Mesendoderm (in vitro differentiated cells): ENCODE measurements at regions not wholly inside any gene's neighbourhood (a gene's known extent, or its start where the extent isn't known, plus 50 kb on each side); places are given as distances from the start of the nearest gene placed in this dataset.

Experiments
- DNase-seq: peaks from one replicate; pipeline ENCODE4 v3.0.0; 2013
- H2AK5ac ChIP-seq: 2 replicates; pipeline ENCODE4 v1.6.1; 2013; ENCODE audit warnings: low read length, inconsistent platforms
- H2BK120ac ChIP-seq: 2 replicates; pipeline ENCODE4 v1.6.1; 2013; ENCODE audit warnings: low read depth, mild to moderate bottlenecking, low read length, moderate library complexity, mixed read lengths
- H2BK15ac ChIP-seq: replicated peaks from 2 replicates; pipeline ENCODE4 v1.6.1; 2013; ENCODE audit warnings: low read depth, mild to moderate bottlenecking, moderate library complexity
- H2BK5ac ChIP-seq: 2 replicates; pipeline ENCODE4 v1.6.1; 2013; ENCODE audit warnings: low read length, inconsistent platforms
- H3K18ac ChIP-seq: 2 replicates; pipeline ENCODE4 v1.6.1; 2013; ENCODE audit warnings: mild to moderate bottlenecking, low read length, mixed read lengths
- H3K23ac ChIP-seq: one replicate; pipeline ENCODE4 v1.6.1; 2013; ENCODE audit warnings: low read length
- H3K27ac ChIP-seq: 2 replicates; pipeline ENCODE4 v1.5.1; 2013; ENCODE audit warnings: low read depth, mild to moderate bottlenecking, inconsistent platforms, low read length, moderate library complexity
- H3K27me3 ChIP-seq: 2 replicates; pipeline ENCODE4 v1.6.1; 2013; ENCODE audit warnings: low read length, control low read depth, mild to moderate bottlenecking, inconsistent platforms; ENCODE audit not compliant: insufficient read depth, poor library complexity
- H3K36me3 ChIP-seq: 2 replicates; pipeline ENCODE4 v1.6.1; 2013; ENCODE audit warnings: low read length, inconsistent platforms; ENCODE audit not compliant: control insufficient read depth, insufficient read depth
- H3K4ac ChIP-seq: one replicate; pipeline ENCODE4 v1.6.1; 2013; ENCODE audit warnings: low read depth, mild to moderate bottlenecking, low read length, moderate library complexity
- H3K4me1 ChIP-seq: 2 replicates; pipeline ENCODE4 v1.6.1; 2013; ENCODE audit warnings: low read depth, low read length, inconsistent platforms; ENCODE audit not compliant: control insufficient read depth
- H3K4me2 ChIP-seq: 2 replicates; pipeline ENCODE4 v1.6.1; 2013; ENCODE audit warnings: low read length
- H3K4me3 ChIP-seq: 2 replicates; pipeline ENCODE4 v1.5.1; 2013; ENCODE audit warnings: mild to moderate bottlenecking, low read length
- H3K56ac ChIP-seq: one replicate; pipeline ENCODE4 v1.6.1; 2013; ENCODE audit warnings: low read length
- H3K79me1 ChIP-seq: 2 replicates; pipeline ENCODE4 v1.6.1; 2013; ENCODE audit warnings: low read length, inconsistent platforms
- H3K79me2 ChIP-seq: 2 replicates; pipeline ENCODE4 v1.6.1; 2013; ENCODE audit warnings: mild to moderate bottlenecking, low read length; ENCODE audit not compliant: control insufficient read depth, insufficient read depth
- H3K9ac ChIP-seq: 2 replicates; pipeline ENCODE4 v1.6.1; 2013; ENCODE audit warnings: low read length, inconsistent platforms
- H4K5ac ChIP-seq: one replicate; pipeline ENCODE4 v1.6.1; 2013; ENCODE audit warnings: low read length
- H4K8ac ChIP-seq: one replicate; pipeline ENCODE4 v1.6.1; 2013; ENCODE audit warnings: low read depth, mild to moderate bottlenecking, control low read depth, low read length, moderate library complexity
- WGBS: extraction: QIAGEN DNeasy Blood & Tissue Kit; methylation state at CpG from one replicate; pipeline ENCODE4 v1.1.7; 2013; ENCODE audit warnings: low lambda C conversion rate, missing lambda C conversion rate; ENCODE audit not compliant: insufficient coverage; ENCODE audit errors: extremely low coverage; 5-methylcytosine and 5-hydroxymethylcytosine counted together

GRCh38 chr11:26783997-26784396 is 62.1 kb upstream of the SLC5A12 start:
- Histone ChIP-seq H4K5ac (no peak overlapping the region), H4K8ac (no peak overlapping the region), H3K79me2 (no peaks in the 10 kb centered on the region), H2BK15ac (no peak overlapping the region), H3K23ac (no peak overlapping the region), H3K27me3 (no peaks in the 10 kb centered on the region), H3K4ac (no peak overlapping the region), H3K4me3 (no peak overlapping the region), H2AK5ac (no peak overlapping the region), H3K79me1 (no peaks in the 10 kb centered on the region), H3K18ac (no peak overlapping the region), H3K4me2 (no peak overlapping the region), H2BK5ac (no peak overlapping the region), H3K36me3 (no peaks in the 10 kb centered on the region), H3K4me1 (no peaks in the 10 kb centered on the region), H2BK120ac (no peak overlapping the region), H3K9ac (no peak overlapping the region), H3K56ac (no peak overlapping the region), H3K27ac (no peak overlapping the region)
- peak; percentile 5 for DNase-seq
- WGBS = no CpG with 5 or more reads among the region's 3 CpGs

GRCh38 chr11:26790738-26791137 is 68.9 kb upstream of the SLC5A12 start:
- H2AK5ac ChIP-seq = no peak overlapping the region
- H3K4me3 ChIP-seq = no peak overlapping the region
- no peaks in the 10 kb centered on the region for H3K79me1 ChIP-seq
- H3K36me3 ChIP-seq = no peaks in the 10 kb centered on the region
- no peak overlapping the region for H3K27ac ChIP-seq
- no peaks in the 10 kb centered on the region for H3K4me1 ChIP-seq
- H3K4ac ChIP-seq = no peak overlapping the region
- H3K27me3 ChIP-seq = no peaks in the 10 kb centered on the region
- no peak overlapping the region for H3K23ac ChIP-seq
- DNase-seq = no peak
- H3K79me2 ChIP-seq = no peaks in the 10 kb centered on the region
- no peak overlapping the region for H3K56ac ChIP-seq
- no peak overlapping the region for H3K18ac ChIP-seq
- WGBS = no CpG with 5 or more reads among the region's 3 CpGs
- H2BK5ac ChIP-seq = no peak overlapping the region
- H3K4me2 ChIP-seq = no peak overlapping the region
- no peak overlapping the region for H3K9ac ChIP-seq
- no peak overlapping the region for H4K5ac ChIP-seq
- no peak overlapping the region for H2BK120ac ChIP-seq
- no peak overlapping the region for H2BK15ac ChIP-seq
- H4K8ac ChIP-seq = no peak overlapping the region

GRCh38 chr11:26792941-26793340 is 71.1 kb upstream of the SLC5A12 start:
- no peaks in the 10 kb centered on the region for H3K36me3 ChIP-seq
- DNase-seq = no peak
- H4K8ac ChIP-seq = no peak overlapping the region
- no peak overlapping the region for H2BK5ac ChIP-seq
- H3K79me1 ChIP-seq = no peaks in the 10 kb centered on the region
- H3K27ac ChIP-seq = no peak overlapping the region
- H3K27me3 ChIP-seq = no peaks in the 10 kb centered on the region
- no peak overlapping the region for H2BK120ac ChIP-seq
- no peak overlapping the region for H2BK15ac ChIP-seq
- H3K4me3 ChIP-seq = no peak overlapping the region
- H3K4ac ChIP-seq = no peak overlapping the region
- H3K56ac ChIP-seq = no peak overlapping the region
- no peaks in the 10 kb centered on the region for H3K4me1 ChIP-seq
- no peak overlapping the region for H3K23ac ChIP-seq
- H4K5ac ChIP-seq = no peak overlapping the region
- no peak overlapping the region for H3K9ac ChIP-seq
- H3K18ac ChIP-seq = no peak overlapping the region
- H2AK5ac ChIP-seq = no peak overlapping the region
- no peaks in the 10 kb centered on the region for H3K79me2 ChIP-seq
- H3K4me2 ChIP-seq = no peak overlapping the region

DNA sequence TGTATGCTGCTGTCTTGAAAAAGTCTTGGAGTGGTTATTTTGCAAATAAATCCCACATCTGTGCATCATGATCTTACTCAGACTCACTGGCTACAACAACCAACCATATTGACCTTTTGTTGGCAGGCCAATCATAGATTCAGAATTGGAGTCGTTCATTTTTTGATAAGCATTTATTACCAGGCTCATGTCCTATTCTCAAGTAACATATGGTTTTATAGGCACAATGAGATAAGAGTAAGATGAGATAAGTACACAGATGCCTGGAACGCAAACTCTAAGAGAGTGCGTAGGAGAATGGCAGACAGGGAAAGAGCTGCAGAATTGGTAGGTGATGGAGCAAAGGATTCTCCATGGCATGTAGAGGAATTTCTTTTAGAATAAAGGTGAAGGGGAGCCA is 71.6 kb upstream of the SLC5A12 start:
- H3K27ac ChIP-seq = no peak overlapping the region
- H2BK5ac ChIP-seq = no peak overlapping the region
- H3K4me2 ChIP-seq = no peak overlapping the region
- DNase-seq = no peak
- no peak overlapping the region for H3K56ac ChIP-seq
- no peak overlapping the region for H3K4me3 ChIP-seq
- no peak overlapping the region for H3K18ac ChIP-seq
- H3K23ac ChIP-seq = no peak overlapping the region
- H4K8ac ChIP-seq = no peak overlapping the region
- H4K5ac ChIP-seq = no peak overlapping the region
- no CpG with 5 or more reads among the region's 3 CpGs for WGBS
- no peak overlapping the region for H2BK15ac ChIP-seq
- H3K27me3 ChIP-seq = no peaks in the 10 kb centered on the region
- H3K4ac ChIP-seq = no peak overlapping the region
- no peaks in the 10 kb centered on the region for H3K4me1 ChIP-seq
- no peaks in the 10 kb centered on the region for H3K36me3 ChIP-seq
- H3K9ac ChIP-seq = no peak overlapping the region
- no peak overlapping the region for H2BK120ac ChIP-seq
- no peaks in the 10 kb centered on the region for H3K79me2 ChIP-seq
- no peaks in the 10 kb centered on the region for H3K79me1 ChIP-seq
- no peak overlapping the region for H2AK5ac ChIP-seq

DNA sequence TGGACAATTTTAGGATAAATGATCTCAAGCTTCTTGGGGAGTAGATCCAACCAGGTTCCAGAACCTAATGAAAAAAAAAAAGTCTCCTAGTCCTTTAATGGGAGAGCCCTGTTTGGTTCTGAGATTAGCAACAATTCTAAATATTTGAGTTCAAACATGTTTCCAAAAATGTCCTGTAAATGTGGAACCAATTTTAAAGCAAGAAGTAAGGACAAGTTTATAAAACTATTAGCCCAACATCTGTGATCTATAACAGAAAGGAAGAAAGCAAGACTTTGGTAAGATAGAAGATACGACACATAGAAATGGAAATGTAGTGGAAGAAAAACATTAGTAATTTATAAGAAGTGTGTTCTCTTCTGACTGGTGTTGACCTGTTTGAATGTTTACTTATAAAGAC is 79.7 kb upstream of the SLC5A12 start:
- H2BK15ac ChIP-seq = no peak overlapping the region
- H3K18ac ChIP-seq = no peak overlapping the region
- no peak overlapping the region for H3K9ac ChIP-seq
- H3K56ac ChIP-seq = no peak overlapping the region
- no peaks in the 10 kb centered on the region for H3K27me3 ChIP-seq
- no peak overlapping the region for H3K4me3 ChIP-seq
- H3K4ac ChIP-seq = no peak overlapping the region
- H3K79me1 ChIP-seq = no peaks in the 10 kb centered on the region
- peaks cover 2% of the 10 kb centered on the region for H3K4me1 ChIP-seq
- no peak overlapping the region for H3K23ac ChIP-seq
- no peaks in the 10 kb centered on the region for H3K36me3 ChIP-seq
- no peak overlapping the region for H2BK120ac ChIP-seq
- H3K4me2 ChIP-seq = no peak overlapping the region
- no peak for DNase-seq
- no peaks in the 10 kb centered on the region for H3K79me2 ChIP-seq
- WGBS = no CpG with 5 or more reads among the region's 1 CpG
- H4K8ac ChIP-seq = no peak overlapping the region
- no peak overlapping the region for H2AK5ac ChIP-seq
- no peak overlapping the region for H2BK5ac ChIP-seq
- no peak overlapping the region for H3K27ac ChIP-seq
- no peak overlapping the region for H4K5ac ChIP-seq

DNA sequence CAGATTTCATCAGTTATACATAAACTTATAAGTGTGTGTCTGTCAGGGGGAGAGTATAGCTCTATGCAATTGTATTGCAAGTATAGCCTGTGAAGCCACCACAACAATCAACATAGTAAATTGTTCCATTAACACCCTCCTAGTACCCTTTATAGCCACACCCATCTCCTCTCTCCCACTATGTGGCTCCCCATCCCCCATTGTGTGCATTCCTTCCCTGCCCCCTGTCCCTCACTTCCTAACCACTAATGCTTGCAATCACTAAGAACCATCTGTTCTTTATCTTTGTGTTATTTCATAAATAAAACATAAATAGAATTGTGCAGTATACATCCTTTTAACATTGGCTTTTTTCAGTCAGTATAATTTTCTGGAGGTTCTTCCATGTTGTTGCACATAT is 83.1 kb upstream of the SLC5A12 start:
- Histone ChIP-seq H3K18ac (no peak overlapping the region), H3K27ac (no peak overlapping the region), H4K8ac (no peak overlapping the region), H3K79me2 (no peaks in the 10 kb centered on the region), H3K23ac (no peak overlapping the region), H4K5ac (no peak overlapping the region), H2BK15ac (no peak overlapping the region), H3K27me3 (no peaks in the 10 kb centered on the region), H3K56ac (no peak overlapping the region), H3K4me3 (no peak overlapping the region), H2AK5ac (no peak overlapping the region), H3K4ac (no peak overlapping the region), H2BK120ac (no peak overlapping the region), H3K79me1 (no peaks in the 10 kb centered on the region), H3K4me2 (no peak overlapping the region), H3K4me1 (peaks cover 2% of the 10 kb centered on the region), H3K9ac (no peak overlapping the region), H3K36me3 (no peaks in the 10 kb centered on the region), H2BK5ac (no peak overlapping the region)
- peak; percentile 32 for DNase-seq
